HG02884 (cell line): ENCODE measurements at regions not wholly inside any gene's neighbourhood (a gene's known extent, or its start where the extent isn't known, plus 50 kb on each side); places are given as distances from the start of the nearest gene placed in this dataset.

Experiments
- ATAC-seq: cut with Tn5 transposase; IDR thresholded peaks from one replicate; pipeline ENCODE4 v1.9.1; 2021; ENCODE audit warnings: mild to moderate bottlenecking, moderate library complexity; ENCODE audit not compliant: unreplicated experiment

GRCh38 chr18:38115201-38115600 lies 549.6 kb upstream of the CELF4 start:
- no peak for ATAC-seq

DNA sequence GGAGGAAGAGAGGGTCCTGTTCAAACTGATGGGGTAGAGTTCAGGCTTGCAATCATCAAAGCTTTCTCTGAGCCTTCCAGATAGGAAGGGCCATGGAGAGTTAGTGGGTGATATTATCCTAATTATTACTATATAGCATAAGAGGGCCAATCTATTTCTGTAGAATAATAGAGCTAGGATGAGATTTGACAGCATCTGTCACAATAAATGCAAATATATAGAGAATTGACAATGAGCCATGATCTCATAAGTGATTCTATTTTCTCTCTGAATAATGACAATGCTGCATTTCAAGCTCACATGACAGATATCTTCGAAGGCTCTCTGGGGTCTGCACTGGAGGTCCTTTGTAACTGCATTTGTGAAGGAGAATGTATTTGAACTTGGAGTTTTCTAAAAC lies 521.9 kb upstream of the CELF4 start:
- ATAC-seq, result no peak

DNA sequence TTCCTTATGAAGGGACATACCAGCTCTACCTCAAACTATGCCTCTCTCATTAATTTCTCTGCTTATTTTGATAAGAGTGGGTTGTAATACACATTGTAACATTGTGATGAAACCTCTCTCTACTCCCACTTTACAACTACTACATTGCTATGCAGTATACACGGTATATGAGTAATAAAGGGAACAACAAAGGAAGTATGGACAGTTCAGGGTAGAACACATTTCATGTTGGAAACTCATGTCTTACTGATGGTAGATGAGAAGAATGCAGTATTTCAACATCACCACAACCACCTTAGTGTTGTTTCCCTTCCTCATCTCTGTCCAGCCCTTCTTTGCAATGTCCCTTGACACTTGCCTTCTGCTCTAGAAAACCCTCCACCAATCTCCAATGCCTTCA lies 515.9 kb upstream of the CELF4 start:
- no peak for ATAC-seq

- no peak for ATAC-seq
Measured at GRCh38 chr18:38077229-38077628, 511.6 kb upstream of the CELF4 start.

DNA sequence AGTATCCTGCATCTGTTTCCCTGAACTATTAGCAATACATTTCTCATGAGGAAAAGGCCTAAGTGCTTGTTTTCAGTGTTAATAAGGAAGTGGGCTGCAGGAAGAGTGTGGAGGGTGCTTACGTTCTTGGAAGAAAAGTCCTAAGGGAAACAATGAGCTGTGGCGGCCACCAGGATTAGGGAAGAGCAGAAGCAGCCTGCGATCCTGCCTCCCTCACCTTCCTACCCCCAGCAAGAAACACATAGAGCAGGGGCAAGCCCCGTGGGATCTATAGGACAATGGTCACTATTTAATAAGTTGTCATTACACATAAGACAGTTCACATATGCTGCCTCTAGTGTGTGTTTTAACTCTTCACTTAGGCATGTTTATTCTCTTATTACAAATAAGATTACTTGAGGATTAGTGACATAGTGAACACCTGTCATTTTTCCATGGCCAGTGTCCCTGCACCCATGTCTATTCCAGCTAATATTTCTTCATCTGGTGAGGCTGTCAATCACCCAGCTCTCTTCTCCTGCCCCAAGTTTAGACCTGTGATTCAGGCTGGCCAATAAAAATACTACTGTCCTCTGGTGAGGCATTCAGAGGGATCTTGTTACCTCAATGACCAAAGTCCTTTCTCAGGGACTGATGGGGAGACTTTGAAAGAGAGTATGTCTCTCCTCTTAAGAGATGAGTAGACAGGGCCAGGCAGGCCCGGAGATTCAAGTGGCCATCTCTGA lies 510.9 kb upstream of the CELF4 start:
- ATAC-seq, result no peak

- ATAC-seq, result no peak
Measured at GRCh38 chr18:38074298-38074876, 508.8 kb upstream of the CELF4 start.

DNA sequence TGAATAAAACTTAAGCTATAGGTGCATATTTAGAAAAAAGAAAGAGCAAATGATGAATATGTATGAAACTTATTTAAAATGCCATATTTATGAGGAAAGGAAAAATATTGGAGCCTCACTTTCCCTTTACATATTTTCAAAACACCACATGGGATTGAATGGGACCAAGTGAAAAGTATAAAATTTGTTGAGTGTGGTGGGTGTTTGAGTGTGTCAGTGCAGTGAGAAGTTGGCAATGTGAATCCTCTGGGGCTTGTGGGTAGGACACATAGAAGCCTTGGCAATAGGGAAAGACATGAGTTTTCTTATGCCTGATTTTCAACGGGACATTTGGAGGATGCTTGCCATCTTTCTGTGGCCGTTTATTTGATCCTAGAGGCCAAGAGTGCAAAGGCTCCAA lies 502.2 kb upstream of the CELF4 start:
- no peak for ATAC-seq

GRCh38 chr18:38067086-38067485 lies 501.5 kb upstream of the CELF4 start:
- no peak for ATAC-seq

DNA sequence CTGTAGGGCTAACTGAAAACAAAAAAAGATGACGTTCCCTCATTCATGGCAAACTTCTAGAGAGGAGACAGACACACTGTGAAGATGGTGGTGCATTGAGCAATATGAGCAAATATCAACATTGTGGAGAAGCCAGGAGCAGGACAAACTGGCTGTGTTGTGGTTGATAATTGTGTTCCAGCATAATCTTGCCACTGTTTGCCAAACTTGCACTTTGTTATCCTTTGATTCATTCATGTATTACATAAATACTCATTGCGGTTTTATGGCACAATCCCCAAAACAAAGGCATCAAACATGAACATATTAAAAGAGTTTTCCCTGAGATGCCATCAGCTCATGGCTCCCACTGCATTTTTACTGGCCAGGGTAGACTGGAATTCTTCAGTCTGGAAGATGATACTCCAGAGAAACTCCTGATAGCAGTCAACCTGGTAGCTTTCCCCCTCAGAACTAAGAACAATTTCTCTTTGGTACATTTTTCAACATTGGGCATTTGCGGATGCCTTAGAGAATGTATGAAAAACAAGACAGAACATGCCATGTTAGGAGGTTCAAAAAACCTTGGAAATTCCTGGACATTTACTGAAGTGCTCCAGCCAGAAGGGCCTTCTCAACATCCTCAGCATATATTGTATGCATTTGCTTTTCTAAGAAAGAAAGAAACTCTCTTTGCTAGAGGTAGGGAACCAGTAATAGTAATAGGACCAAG lies 487.4 kb upstream of the CELF4 start:
- ATAC-seq, result no peak

DNA sequence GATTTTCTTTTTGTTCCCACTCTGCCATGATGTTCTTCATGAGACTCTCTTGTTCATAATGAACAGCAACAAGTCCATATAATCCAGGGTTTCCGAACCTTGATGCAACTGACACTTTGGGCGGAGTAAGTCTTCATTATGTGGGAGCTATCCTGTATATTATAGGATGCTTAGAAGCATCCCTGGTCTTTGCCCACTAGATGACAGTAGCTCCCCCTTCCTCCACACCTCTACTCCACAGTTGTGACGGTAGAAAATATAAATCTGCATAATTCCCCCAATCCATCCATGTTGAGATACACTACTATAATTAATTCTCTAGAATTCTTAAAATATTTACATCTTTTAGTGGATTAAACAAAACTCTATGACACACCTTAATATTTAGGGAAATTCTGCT lies 482.2 kb upstream of the CELF4 start:
- ATAC-seq, result no peak

GRCh38 chr18:38046651-38047050 lies 481.1 kb upstream of the CELF4 start:
- no peak for ATAC-seq

GRCh38 chr18:38045845-38046244 lies 480.2 kb upstream of the CELF4 start:
- no peak for ATAC-seq

DNA sequence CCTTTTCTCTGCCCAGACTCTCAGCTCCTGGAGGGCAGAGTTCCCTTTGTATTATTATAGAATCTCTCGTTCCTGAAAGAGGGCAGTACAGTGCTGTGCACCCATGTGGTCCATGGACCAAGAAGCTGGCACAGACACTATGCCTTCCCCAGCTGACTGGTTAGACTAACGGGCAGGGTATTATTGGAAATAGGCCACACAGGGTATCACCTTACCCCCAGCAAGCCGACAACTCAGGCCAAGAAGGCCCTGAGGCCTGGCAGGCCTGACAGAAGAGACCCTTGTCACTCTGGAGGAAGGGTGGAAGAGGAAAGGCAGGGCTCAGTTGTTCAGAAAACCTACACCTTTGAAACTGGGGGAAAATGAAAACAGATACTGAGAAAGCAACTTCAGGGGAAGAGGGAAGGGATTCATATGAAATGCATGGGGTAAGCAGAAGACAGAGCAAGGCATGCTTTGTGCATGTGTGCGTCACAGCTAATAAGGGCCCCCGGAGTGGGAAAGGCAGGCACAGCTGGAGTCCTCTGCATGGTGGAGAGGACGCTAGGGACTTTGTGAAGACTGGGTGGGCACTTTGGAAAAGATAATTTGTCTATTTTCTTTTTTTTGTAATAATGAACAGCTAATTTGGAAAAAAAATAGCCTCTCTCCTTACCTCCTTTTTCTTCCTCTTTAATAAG lies 476.8 kb upstream of the CELF4 start:
- ATAC-seq, result no peak

DNA sequence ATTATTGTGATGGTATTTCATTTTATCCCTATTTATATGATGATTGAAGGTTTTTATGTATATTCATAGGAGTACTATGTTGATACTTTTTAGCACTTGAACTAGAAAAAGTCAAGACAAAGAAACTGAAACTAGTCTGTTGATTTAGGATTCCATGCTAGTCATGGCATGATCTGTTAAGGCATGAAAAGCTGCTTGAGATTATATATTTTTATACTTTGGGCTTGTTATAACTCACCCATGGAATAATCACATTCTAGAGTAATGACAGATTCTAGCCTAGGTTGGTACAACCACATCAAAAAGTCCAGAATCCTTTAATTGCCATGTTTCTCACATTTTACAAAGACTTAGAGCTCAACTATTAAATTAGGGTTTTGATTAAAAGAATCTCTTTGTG lies 472.6 kb upstream of the CELF4 start:
- ATAC-seq, result no peak

- no peak for ATAC-seq
Measured at GRCh38 chr18:38035193-38035592, 469.6 kb upstream of the CELF4 start.

DNA sequence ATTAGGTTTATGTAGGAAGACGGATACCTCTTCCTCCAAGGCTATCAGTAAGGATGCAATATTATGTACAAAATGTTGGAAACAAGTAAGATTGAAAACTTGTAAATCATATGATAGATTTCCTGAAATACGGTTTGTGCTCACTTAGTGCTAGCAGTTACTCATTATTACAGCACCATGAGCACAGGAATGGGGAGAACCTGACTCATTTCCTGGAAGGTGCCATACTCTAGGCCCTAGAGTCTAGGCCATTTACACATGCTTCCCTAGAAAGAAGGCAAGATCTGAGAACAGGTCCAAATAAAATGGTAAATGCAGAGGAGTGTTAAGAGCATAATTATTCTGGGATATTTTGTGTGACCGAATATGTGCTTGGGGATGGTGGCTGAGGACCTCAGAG lies 467.7 kb upstream of the CELF4 start:
- ATAC-seq, result no peak

GRCh38 chr18:38032516-38032915 lies 466.9 kb upstream of the CELF4 start:
- no peak for ATAC-seq

- ATAC-seq, result no peak
Measured at GRCh38 chr18:38028946-38029345, 463.3 kb upstream of the CELF4 start.

DNA sequence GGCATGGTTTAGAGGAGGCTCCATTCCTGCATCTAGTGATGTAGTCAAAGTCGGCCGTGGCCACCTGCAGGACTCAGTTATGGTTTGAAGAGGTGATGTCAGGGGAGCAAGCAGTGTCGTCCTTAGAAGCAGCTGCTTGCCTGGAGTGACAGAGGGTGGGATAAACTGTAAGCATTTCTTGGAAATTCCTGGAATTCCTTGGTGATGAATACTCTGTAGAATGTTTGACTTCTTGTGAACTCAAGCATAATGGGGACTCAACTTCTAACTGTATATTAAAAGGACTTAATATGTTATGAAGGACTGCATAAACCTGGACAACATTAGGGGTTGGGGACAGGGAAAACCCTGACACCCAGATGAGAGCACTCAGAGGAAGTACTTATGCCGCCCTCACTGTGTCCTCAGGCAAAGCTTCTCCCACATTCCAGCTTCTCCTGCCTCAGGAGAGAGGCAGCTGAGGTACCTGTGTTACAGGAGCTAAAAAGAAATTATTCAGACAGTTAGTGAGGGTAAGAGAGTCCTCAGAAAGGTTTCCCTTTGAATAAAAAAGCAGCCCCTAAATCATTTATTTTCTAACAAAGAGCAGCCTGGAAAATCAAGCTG lies 459.9 kb upstream of the CELF4 start:
- no peak for ATAC-seq

GRCh38 chr18:38023871-38024270 lies 458.3 kb upstream of the CELF4 start:
- ATAC-seq, result no peak

- ATAC-seq, result no peak
Measured at GRCh38 chr18:38022234-38022633, 456.6 kb upstream of the CELF4 start.
